Cardiac muscle cell (in vitro differentiated cells and primary cell): ENCODE measurements at regions not wholly inside any gene's neighbourhood (a gene's known extent, or its start where the extent isn't known, plus 50 kb on each side); places are given as distances from the start of the nearest gene placed in this dataset.
A peak's percentile ranks its signal among the peaks of the same experiment; 100 is the strongest.

Source experiments
- DNase-seq, 2 donors: peaks; one replicate each; pipeline versions ENCODE4 v3.0.0 to v3.0.0-alpha.2; 2010 to 2017; ENCODE audit warnings: low read depth in 1 of 2, low spot score in 1 of 2
- H3K27ac ChIP-seq: fragments of 200-600 bp; sonication (generic); 2 replicates; pipeline ENCODE4 v1.5.1; 2016
- H3K27me3 ChIP-seq: fragments of 200-600 bp; sonication (generic); 2 replicates; pipeline ENCODE4 v1.6.0; 2016; ENCODE audit warnings: control low read depth
- H3K36me3 ChIP-seq: fragments of 200-600 bp; sonication (generic); 2 replicates; pipeline ENCODE4 v1.5.1; 2016; ENCODE audit warnings: control low read depth
- H3K4me1 ChIP-seq: fragments of 200-600 bp; sonication (generic); 2 replicates; pipeline ENCODE4 v1.8.1; 2017; ENCODE audit warnings: low read depth, mild to moderate bottlenecking, mixed run types
- H3K4me3 ChIP-seq: fragments of 200-600 bp; sonication (generic); 2 replicates; pipeline ENCODE4 v1.5.1; 2016; ENCODE audit warnings: mild to moderate bottlenecking
- H3K9me3 ChIP-seq: fragments of 200-600 bp; sonication (generic); 2 replicates; pipeline ENCODE4 v1.5.1; 2017; ENCODE audit warnings: low read depth, mild to moderate bottlenecking, control low read depth
- CTCF ChIP-seq: IDR thresholded peaks from 2 replicates; pipeline ENCODE4 v1.5.1; 2012; ENCODE audit warnings: low read depth, mild to moderate bottlenecking, low read length

- no peaks in the 10 kb centered on the region for H3K4me1 ChIP-seq
- H3K27ac ChIP-seq, result no peak overlapping the region
- no peaks in the 10 kb centered on the region for H3K27me3 ChIP-seq
- H3K36me3 ChIP-seq, result no peaks in the 10 kb centered on the region
- TF ChIP-seq CTCF, result no peak
- no peaks in the 10 kb centered on the region for H3K9me3 ChIP-seq
- DNase-seq, result no peak
- no peak overlapping the region for H3K4me3 ChIP-seq
These were observed 81.6 kb upstream of the ARMC3 start for GRCh38 chr10:22846294-22846693.

- no peaks in the 10 kb centered on the region for H3K36me3 ChIP-seq
- no peak for DNase-seq
- TF ChIP-seq CTCF, result no peak
- H3K4me3 ChIP-seq, result no peak overlapping the region
- no peaks in the 10 kb centered on the region for H3K4me1 ChIP-seq
- no peak overlapping the region for H3K27ac ChIP-seq
- H3K27me3 ChIP-seq, result no peaks in the 10 kb centered on the region
- no peaks in the 10 kb centered on the region for H3K9me3 ChIP-seq
These were observed 88.2 kb upstream of the ARMC3 start for GRCh38 chr10:22839639-22840038.

GRCh38 chr10:22837771-22838170 is 90.1 kb upstream of the ARMC3 start:
- no peak overlapping the region for H3K4me3 ChIP-seq
- TF ChIP-seq CTCF, result no peak
- no peaks in the 10 kb centered on the region for H3K27me3 ChIP-seq
- H3K27ac ChIP-seq, result no peak overlapping the region
- no peak for DNase-seq
- no peaks in the 10 kb centered on the region for H3K36me3 ChIP-seq
- H3K9me3 ChIP-seq, result no peaks in the 10 kb centered on the region
- no peaks in the 10 kb centered on the region for H3K4me1 ChIP-seq

- Histone ChIP-seq H3K9me3 (no peaks in the 10 kb centered on the region), H3K36me3 (no peaks in the 10 kb centered on the region), H3K4me1 (no peaks in the 10 kb centered on the region), H3K27me3 (no peaks in the 10 kb centered on the region), H3K4me3 (no peak overlapping the region), H3K27ac (no peak overlapping the region)
- TF ChIP-seq CTCF, result no peak
- DNase-seq, result no peak
These were observed 90.5 kb upstream of the ARMC3 start for GRCh38 chr10:22837351-22837750.

- DNase-seq, result no peak
- TF ChIP-seq CTCF, result no peak
These were observed 93.4 kb upstream of the ARMC3 start for GRCh38 chr10:22834471-22834870.

GRCh38 chr10:22833781-22834180 is 94.1 kb upstream of the ARMC3 start:
- no peaks in the 10 kb centered on the region for H3K36me3 ChIP-seq
- H3K4me1 ChIP-seq, result no peaks in the 10 kb centered on the region
- no peak for TF ChIP-seq CTCF
- H3K4me3 ChIP-seq, result no peak overlapping the region
- peak overlapping the region; percentile 16 for H3K27ac ChIP-seq
- no peaks in the 10 kb centered on the region for H3K27me3 ChIP-seq
- no peaks in the 10 kb centered on the region for H3K9me3 ChIP-seq
- DNase-seq, result no peak

More at GRCh38 chr10:22834471-22834870, 93.4 kb upstream of the ARMC3 start:
- Histone ChIP-seq H3K27me3 (no peaks in the 10 kb centered on the region), H3K27ac (no peak overlapping the region), H3K4me3 (no peak overlapping the region), H3K4me1 (no peaks in the 10 kb centered on the region), H3K9me3 (no peaks in the 10 kb centered on the region), H3K36me3 (no peaks in the 10 kb centered on the region)
